Mesothelial cell of epicardium (in vitro differentiated cells): ENCODE measurements at regions not wholly inside any gene's neighbourhood (a gene's known extent, or its start where the extent isn't known, plus 50 kb on each side); places are given as distances from the start of the nearest gene placed in this dataset.

Experiments
- DNase-seq, 2 experiments: peaks; one replicate each; pipeline ENCODE4 v3.0.0; 2021; ENCODE audit warnings: low spot score in 2 of 2; ENCODE audit not compliant: unreplicated experiment in 2 of 2
- H3K27ac Mint-ChIP-seq: 2 replicates; pipeline ENCODE4 v1.8.0; 2021; ENCODE audit warnings: mixed read lengths
- H3K27me3 Mint-ChIP-seq: 2 replicates; pipeline ENCODE4 v1.8.0; 2021; ENCODE audit warnings: low read depth, mixed read lengths
- H3K36me3 Mint-ChIP-seq: 2 replicates; pipeline ENCODE4 v1.8.0; 2021; ENCODE audit warnings: mixed read lengths
- H3K4me1 Mint-ChIP-seq: 2 replicates; pipeline ENCODE4 v1.8.0; 2021; ENCODE audit warnings: mixed read lengths
- H3K4me3 Mint-ChIP-seq: 2 replicates; pipeline ENCODE4 v1.8.0; 2021; ENCODE audit warnings: mild to moderate bottlenecking, moderate library complexity, mixed read lengths
- H3K9me3 Mint-ChIP-seq: 2 replicates; pipeline ENCODE4 v1.8.0; 2021; ENCODE audit warnings: mixed read lengths
- TF ChIP-seq, protein P1 (sequence below): fragments of 200-600 bp; sonication (generic); IDR thresholded peaks from one replicate; pipeline ENCODE4 v1.5.0; 2021; ENCODE audit warnings: antibody characterized with exemption; ENCODE audit not compliant: unreplicated experiment

DNA sequence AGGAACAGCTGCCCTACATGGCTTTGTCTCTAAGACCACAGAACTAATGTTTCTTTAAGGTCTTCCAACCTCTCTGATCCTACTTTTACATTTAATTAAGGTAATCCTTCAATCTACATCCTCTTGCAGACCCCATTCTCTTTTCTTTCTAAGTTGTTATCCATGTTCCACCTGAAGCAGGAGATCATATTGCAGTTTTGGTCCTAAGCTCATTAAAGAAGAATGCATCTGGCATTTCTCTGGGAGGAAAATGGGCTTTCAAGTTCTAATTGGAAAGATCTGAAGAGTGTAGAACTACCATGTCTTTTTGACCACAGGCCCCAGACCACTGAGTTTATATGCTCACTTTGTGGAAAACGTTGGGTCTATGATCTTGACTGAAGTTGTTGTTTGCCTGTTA, 111.2 kb downstream of the SEM1 start:
- Mint-ChIP-seq H3K36me3 (no peaks in the 10 kb centered on the region), H3K9me3 (no peaks in the 10 kb centered on the region), H3K4me1 (peaks cover 70% of the 10 kb centered on the region), H3K4me3 (no peak overlapping the region), H3K27ac (no peak overlapping the region), H3K27me3 (no peaks in the 10 kb centered on the region)
- TF ChIP-seq, protein P1, sequence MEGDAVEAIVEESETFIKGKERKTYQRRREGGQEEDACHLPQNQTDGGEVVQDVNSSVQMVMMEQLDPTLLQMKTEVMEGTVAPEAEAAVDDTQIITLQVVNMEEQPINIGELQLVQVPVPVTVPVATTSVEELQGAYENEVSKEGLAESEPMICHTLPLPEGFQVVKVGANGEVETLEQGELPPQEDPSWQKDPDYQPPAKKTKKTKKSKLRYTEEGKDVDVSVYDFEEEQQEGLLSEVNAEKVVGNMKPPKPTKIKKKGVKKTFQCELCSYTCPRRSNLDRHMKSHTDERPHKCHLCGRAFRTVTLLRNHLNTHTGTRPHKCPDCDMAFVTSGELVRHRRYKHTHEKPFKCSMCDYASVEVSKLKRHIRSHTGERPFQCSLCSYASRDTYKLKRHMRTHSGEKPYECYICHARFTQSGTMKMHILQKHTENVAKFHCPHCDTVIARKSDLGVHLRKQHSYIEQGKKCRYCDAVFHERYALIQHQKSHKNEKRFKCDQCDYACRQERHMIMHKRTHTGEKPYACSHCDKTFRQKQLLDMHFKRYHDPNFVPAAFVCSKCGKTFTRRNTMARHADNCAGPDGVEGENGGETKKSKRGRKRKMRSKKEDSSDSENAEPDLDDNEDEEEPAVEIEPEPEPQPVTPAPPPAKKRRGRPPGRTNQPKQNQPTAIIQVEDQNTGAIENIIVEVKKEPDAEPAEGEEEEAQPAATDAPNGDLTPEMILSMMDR: no peak
- DNase-seq: no peak

DNA sequence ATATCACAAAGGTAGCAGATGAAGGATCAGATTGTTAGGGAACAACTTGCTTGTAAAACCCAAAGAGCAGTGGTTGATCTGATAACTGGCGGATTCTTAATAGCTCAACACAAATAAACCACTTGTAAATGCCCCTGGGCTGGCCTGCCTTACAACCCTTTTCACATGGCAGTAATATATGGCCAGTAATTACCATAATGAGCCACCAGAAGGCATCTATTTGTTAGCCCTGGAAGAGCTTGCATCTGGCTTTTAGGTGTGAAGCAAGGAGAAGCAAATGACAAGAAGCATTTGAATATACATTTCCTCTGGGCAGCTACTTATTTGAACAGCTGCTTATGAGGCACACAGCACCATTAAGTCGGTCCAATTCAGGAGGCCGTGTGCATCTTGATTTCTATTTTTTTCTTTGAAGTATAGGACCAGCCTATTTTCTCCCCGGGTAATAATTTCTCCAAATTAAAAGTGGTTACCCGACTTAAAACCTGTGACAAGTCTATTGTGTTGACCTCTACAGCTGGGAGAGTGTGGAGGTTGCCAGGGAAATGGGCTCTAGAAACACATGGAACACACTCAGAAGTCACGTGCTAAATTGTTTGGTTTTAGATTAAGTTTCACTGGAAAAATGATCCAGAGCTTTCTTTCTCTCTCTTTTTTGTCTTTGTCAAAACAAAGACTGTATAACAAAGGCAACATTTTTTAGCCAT, 113.4 kb downstream of the SEM1 start:
- TF ChIP-seq, protein P1: no peak
- no peak for DNase-seq
- Mint-ChIP-seq H3K36me3 (no peaks in the 10 kb centered on the region), H3K4me1 (peaks cover 67% of the 10 kb centered on the region), H3K9me3 (no peaks in the 10 kb centered on the region), H3K27me3 (peaks cover 15% of the 10 kb centered on the region), H3K27ac (peak overlapping the region; percentile 51), H3K4me3 (no peak overlapping the region)

DNA sequence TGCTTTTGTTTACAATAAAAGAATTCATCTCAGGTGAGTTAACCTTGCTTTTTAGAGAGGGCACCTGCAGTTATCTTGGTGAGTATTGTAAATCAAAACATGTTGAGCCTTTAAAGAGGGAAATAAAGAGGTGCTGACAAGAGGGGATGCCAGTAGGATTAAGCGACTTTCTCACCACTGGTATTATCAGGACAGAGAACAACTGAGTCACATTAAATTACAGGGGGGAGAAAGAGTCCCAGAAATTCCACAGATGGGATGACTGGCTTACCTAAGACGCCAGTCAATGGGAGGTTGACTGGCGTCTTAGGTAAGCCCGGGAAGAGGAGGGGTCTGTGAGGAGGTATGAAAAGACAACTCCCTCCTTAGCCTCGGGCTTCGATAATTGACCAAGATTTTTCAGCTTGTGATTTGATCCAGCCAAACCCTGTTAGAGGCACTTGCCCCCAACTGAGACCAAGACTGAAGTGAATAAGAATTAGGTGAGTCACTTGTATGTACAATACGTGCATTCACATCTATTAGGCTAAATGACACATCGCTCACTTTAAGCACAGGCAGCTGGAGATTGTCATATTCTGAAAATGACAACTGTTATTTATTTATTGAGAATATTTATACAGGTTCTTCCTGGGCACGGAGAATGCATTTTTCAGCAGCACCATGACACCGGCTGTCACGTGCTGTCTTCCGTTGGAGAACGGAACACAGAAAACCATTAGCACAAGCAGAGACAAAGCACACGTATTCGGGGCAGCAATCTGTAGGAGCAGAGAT, 117.6 kb downstream of the SEM1 start:
- DNase-seq: no peak
- TF ChIP-seq, protein P1: no peak
- peaks cover 40% of the 10 kb centered on the region for H3K4me1 Mint-ChIP-seq
- H3K27ac Mint-ChIP-seq: no peak overlapping the region
- H3K27me3 Mint-ChIP-seq: peaks cover 28% of the 10 kb centered on the region
- H3K4me3 Mint-ChIP-seq: no peak overlapping the region
- H3K9me3 Mint-ChIP-seq: no peaks in the 10 kb centered on the region
- H3K36me3 Mint-ChIP-seq: no peaks in the 10 kb centered on the region

DNA sequence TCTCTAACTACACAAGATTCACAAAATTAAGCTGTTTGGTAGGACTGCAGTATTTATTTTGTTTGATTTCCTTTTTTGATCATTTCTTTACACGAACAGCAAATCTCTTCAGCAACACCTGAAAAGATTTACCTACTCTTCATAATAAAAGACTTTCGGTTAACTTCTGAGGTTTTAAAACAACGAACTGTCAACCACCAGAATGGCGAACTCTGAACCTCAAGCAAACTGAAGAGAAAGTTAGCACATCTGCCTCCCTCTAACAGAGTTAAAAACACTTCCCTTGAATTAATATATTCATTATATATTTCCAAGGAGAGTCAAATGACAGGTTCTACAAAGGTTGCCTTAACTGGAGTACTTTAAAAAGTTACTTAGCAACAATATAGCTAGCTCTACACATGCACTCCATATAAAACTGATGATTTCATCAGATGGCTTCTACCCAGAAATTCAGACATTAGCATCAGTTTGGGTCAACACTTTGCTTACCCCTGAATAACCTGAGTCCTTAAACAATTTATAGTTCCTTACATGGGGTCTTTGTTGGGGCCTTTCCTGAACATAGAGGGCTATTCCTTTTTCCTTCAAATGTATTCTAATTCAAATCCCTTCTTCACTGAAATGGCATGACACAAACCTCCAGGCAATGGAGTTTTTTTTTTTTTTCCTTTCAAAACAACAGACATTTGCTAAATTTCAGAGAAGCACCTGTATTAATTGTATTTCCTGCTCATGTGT, 118.3 kb downstream of the SEM1 start:
- no peaks in the 10 kb centered on the region for H3K9me3 Mint-ChIP-seq
- peaks cover 32% of the 10 kb centered on the region for H3K4me1 Mint-ChIP-seq
- no peaks in the 10 kb centered on the region for H3K36me3 Mint-ChIP-seq
- peaks cover 28% of the 10 kb centered on the region for H3K27me3 Mint-ChIP-seq
- no peak overlapping the region for H3K27ac Mint-ChIP-seq
- no peak for DNase-seq
- TF ChIP-seq, protein P1: no peak
- H3K4me3 Mint-ChIP-seq: no peak overlapping the region

DNA sequence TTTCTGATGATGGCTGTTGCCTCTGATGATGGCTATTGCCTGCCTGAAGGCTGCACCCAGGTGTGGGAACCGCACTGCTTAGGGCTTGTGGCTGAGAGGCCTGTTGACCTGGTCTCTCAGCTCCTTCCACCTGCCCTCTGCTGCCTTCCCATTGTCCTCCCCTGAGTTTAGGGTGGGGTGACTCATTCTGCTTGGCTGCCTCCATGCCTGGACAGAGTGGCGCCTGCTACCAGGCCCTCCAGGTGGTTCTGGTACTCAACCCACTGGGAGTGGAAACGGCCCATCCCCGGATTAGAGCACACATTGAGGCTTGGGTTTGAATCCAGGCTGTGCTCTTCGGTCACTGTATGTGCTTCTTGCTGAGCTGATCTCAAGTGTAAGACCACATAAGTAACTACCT, 120.6 kb downstream of the SEM1 start:
- peaks cover 21% of the 10 kb centered on the region for H3K4me1 Mint-ChIP-seq
- TF ChIP-seq, protein P1: no peak
- no peaks in the 10 kb centered on the region for H3K9me3 Mint-ChIP-seq
- H3K36me3 Mint-ChIP-seq: no peaks in the 10 kb centered on the region
- no peak overlapping the region for H3K4me3 Mint-ChIP-seq
- H3K27me3 Mint-ChIP-seq: peaks cover 28% of the 10 kb centered on the region
- no peak for DNase-seq
- no peak overlapping the region for H3K27ac Mint-ChIP-seq
